Peyer's patch (tissue), 4 donors: ENCODE measurements at regions not wholly inside any gene's neighbourhood (a gene's known extent, or its start where the extent isn't known, plus 50 kb on each side); places are given as distances from the start of the nearest gene placed in this dataset.

ENCODE experiments used
- CTCF ChIP-seq, 6 experiments: fragments of 450-650 bp in 4 of 6; fragments of 200-600 bp in 2 of 6; sonication (generic) in 1 of 6; IDR thresholded peaks; one replicate each; pipeline ENCODE4 v1.5.1; 2017 to 2019; ENCODE audit warnings: antibody characterized with exemption in 6 of 6, mild to moderate bottlenecking in 3 of 6, moderate library complexity in 1 of 6
- POLR2A ChIP-seq, 2 donors: fragments of 450-650 bp; IDR thresholded peaks; one replicate each; pipeline ENCODE4 v1.5.1; 2017; ENCODE audit warnings: antibody characterized with exemption in 2 of 2, mild to moderate bottlenecking in 2 of 2, moderate library complexity in 2 of 2

- TF ChIP-seq CTCF (IDR thresholded peaks at IDR 0.05) (no peak), POLR2A (IDR thresholded peaks at IDR 0.05) (no peak)
Measured at GRCh38 chr7:70975754-70976153, 156.2 kb upstream of the GALNT17 start.
